ENCODE measurements at regions not wholly inside any gene's neighbourhood (a gene's known extent, or its start where the extent isn't known, plus 50 kb on each side); places are given as distances from the start of the nearest gene placed in this dataset.
A peak's percentile ranks its signal among the peaks of the same experiment; 100 is the strongest.

DNA sequence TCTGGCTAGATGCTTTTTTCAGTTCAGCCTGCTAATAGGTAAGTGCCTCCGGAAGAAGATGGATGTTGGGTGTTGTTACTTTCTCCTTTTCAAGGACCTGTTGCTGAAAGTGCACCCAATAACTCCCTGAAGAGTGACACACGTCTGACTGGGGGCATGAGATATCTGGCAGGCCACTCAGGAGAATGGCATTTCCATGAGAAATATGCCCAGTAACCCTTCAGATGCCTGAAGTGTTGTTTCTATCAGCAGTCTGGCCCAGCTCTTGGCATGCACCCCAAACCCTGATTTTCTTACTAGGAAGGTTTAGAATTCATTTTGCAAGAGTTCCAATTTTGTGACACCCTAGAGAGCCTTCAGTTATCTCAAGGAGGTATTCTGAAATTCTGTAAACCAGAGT, 71.5 kb downstream of the ARHGAP35 start:
- Histone ChIP-seq H3K36me3 (ENCODE audit: control insufficient read depth in 2 of 2, extremely low read depth in 1 of 2, insufficient read depth in 2 of 2, low read length in 2 of 2) (peaks cover 0 to under 1% of the 10 kb centered on the region in 2 experiments), H3K9me1 (replicated peaks; ENCODE audit: control insufficient read depth, extremely low read depth, insufficient read depth, low read length) (peaks cover 2% of the 10 kb centered on the region), H4K20me1 (replicated peaks; ENCODE audit: control insufficient read depth, extremely low read depth, insufficient read depth, low read length) (no peaks in the 10 kb centered on the region), H3K4me3 (replicated peaks in 1 of 3; ENCODE audit: insufficient read depth in 1 of 3, low read depth in 1 of 3, low read length in 3 of 3) (no peak overlapping the region), H3K79me2 (ENCODE audit: control insufficient read depth, insufficient read depth, low read length) (peaks cover 47% of the 10 kb centered on the region), H3K9me3 (replicated peaks; ENCODE audit: control insufficient read depth, insufficient read depth, low read length) (no peaks in the 10 kb centered on the region), H3K27me3 (ENCODE audit: control insufficient read depth in 2 of 2, insufficient read depth in 2 of 2, low read length in 2 of 2) (no peaks in the 10 kb centered on the region), H3K4me2 (ENCODE audit: insufficient read depth, low read length) (peak overlapping the region; percentile 20), H2AFZ (ENCODE audit: low read depth, low read length) (no peak overlapping the region), H3K9ac (replicated peaks; ENCODE audit: extremely low read depth, insufficient read depth, low read length) (no peak overlapping the region), H3K4me1 (ENCODE audit: control insufficient read depth, extremely low read depth, insufficient read depth, low read length) (peaks cover 45% of the 10 kb centered on the region), H3K27ac (ENCODE audit: insufficient read depth, low read depth, low read length) (peak overlapping the region; percentile 40)
- DNase-seq (ENCODE audit: low read depth, low spot score) (peak; percentile 70), FAIRE-seq (peak; percentile 21)
- POLR2A ChIA-PET = no interaction called here
- CTCF ChIA-PET = interaction anchor here (0.7 to 2.6 kb wide), 5 partner anchors 9 to 59 kb away, joined by 4 to 14 read pairs (median 4); no protein-coding TSS in a partner anchor
- dilution Hi-C loops (cut with MboI; ENCODE audit: extremely low pct_ligation_motif_present, low sequenced_read_pairs) (no loop called here), intact Hi-C loops (cut with micrococcal nuclease) (no loop called here)
- BruUV-seq (replicated peaks) = no TSS peak
- TF ChIP-seq POLR2A (IDR thresholded peaks at IDR 0.05; ENCODE audit: low read depth, low read length) = no peak
- no peak for TF ChIP-seq MAX (IDR thresholded peaks at IDR 0.05; ENCODE audit: insufficient read depth, insufficient read length)
- peak; percentile 60 for TF ChIP-seq FOS (IDR thresholded peaks at IDR 0.05; ENCODE audit: borderline replicate concordance, insufficient read depth, low read length)
- TF ChIP-seq GATA2 (IDR thresholded peaks at IDR 0.05; ENCODE audit: insufficient read depth, insufficient read length, low read depth, low read length) = peak; percentile 35
- TF ChIP-seq POLR2AphosphoS5 (IDR thresholded peaks at IDR 0.05; ENCODE audit: insufficient read depth, low read depth, low read length) = peak; percentile 42
- no peak for TF ChIP-seq MYC (IDR thresholded peaks at IDR 0.05; ENCODE audit: low read depth, low read length)
- TF ChIP-seq, protein P1, sequence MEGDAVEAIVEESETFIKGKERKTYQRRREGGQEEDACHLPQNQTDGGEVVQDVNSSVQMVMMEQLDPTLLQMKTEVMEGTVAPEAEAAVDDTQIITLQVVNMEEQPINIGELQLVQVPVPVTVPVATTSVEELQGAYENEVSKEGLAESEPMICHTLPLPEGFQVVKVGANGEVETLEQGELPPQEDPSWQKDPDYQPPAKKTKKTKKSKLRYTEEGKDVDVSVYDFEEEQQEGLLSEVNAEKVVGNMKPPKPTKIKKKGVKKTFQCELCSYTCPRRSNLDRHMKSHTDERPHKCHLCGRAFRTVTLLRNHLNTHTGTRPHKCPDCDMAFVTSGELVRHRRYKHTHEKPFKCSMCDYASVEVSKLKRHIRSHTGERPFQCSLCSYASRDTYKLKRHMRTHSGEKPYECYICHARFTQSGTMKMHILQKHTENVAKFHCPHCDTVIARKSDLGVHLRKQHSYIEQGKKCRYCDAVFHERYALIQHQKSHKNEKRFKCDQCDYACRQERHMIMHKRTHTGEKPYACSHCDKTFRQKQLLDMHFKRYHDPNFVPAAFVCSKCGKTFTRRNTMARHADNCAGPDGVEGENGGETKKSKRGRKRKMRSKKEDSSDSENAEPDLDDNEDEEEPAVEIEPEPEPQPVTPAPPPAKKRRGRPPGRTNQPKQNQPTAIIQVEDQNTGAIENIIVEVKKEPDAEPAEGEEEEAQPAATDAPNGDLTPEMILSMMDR (IDR thresholded peaks at IDR 0.05; ENCODE audit: extremely low read depth in 1 of 2, insufficient read depth in 1 of 2, low read depth in 1 of 2, low read length in 2 of 2) = no peak
- TF ChIP-seq JUN (IDR thresholded peaks at IDR 0.05; ENCODE audit: borderline replicate concordance, insufficient read depth, insufficient read length, low read depth) = peak; percentile 56
- TF ChIP-seq EZH2 (IDR thresholded peaks at IDR 0.05; ENCODE audit: borderline replicate concordance, low read depth, low read length, severe bottlenecking) = no peak
